Renal cortex interstitium (tissue), 11 donors: ENCODE measurements at regions not wholly inside any gene's neighbourhood (a gene's known extent, or its start where the extent isn't known, plus 50 kb on each side); places are given as distances from the start of the nearest gene placed in this dataset.

Experiments used
- DNase-seq, 11 donors: peaks; one replicate each; pipeline ENCODE4 v3.0.0-alpha.2; 2013; ENCODE audit warnings: low read depth in 9 of 11, low spot score in 4 of 11; ENCODE audit errors: extremely low read depth in 1 of 11

GRCh38 chr5:174229068-174229467 is 183.6 kb downstream of the NSG2 start:
- DNase-seq = no peak

GRCh38 chr5:174229514-174230370 is 184.2 kb downstream of the NSG2 start:
- no peak for DNase-seq

GRCh38 chr5:174231956-174232487 is 186.5 kb downstream of the NSG2 start:
- no peak for DNase-seq

GRCh38 chr5:174234388-174234787 is 188.9 kb downstream of the NSG2 start:
- no peak for DNase-seq

GRCh38 chr5:174235221-174236011 is 189.9 kb downstream of the NSG2 start:
- DNase-seq = no peak

GRCh38 chr5:174236070-174236469 is 190.6 kb downstream of the NSG2 start:
- DNase-seq = no peak

GRCh38 chr5:174239718-174240117 is 194.2 kb downstream of the NSG2 start:
- DNase-seq = no peak

- DNase-seq = no peak
Observed at GRCh38 chr5:174242573-174242972, 197.1 kb downstream of the NSG2 start.

GRCh38 chr5:174243904-174244303 is 198.4 kb downstream of the NSG2 start:
- DNase-seq = no peak

GRCh38 chr5:174245516-174246075 is 200.1 kb downstream of the NSG2 start:
- DNase-seq = no peak

- no peak for DNase-seq
Observed at GRCh38 chr5:174246743-174247142, 201.2 kb downstream of the NSG2 start.

GRCh38 chr5:174247301-174247700 is 201.8 kb downstream of the NSG2 start:
- no peak for DNase-seq

- DNase-seq = no peak
Observed at GRCh38 chr5:174251305-174252000, 205.9 kb downstream of the NSG2 start.

GRCh38 chr5:174252121-174252520 is 206.6 kb downstream of the NSG2 start:
- no peak for DNase-seq

GRCh38 chr5:174259696-174260420 is 214.4 kb downstream of the NSG2 start:
- DNase-seq = peak in 2 of 11 donors; percentile 1 to 2

- no peak for DNase-seq
Observed at GRCh38 chr5:174271316-174271715, 225.8 kb downstream of the NSG2 start.

GRCh38 chr5:174272671-174273070 is 227.2 kb downstream of the NSG2 start:
- DNase-seq = no peak

GRCh38 chr5:174273325-174273724 is 227.8 kb downstream of the NSG2 start:
- DNase-seq = no peak

GRCh38 chr5:174275959-174276358 is 230.5 kb downstream of the NSG2 start:
- DNase-seq = no peak
